Kidney (tissue), 13 donors: ENCODE measurements at regions not wholly inside any gene's neighbourhood (a gene's known extent, or its start where the extent isn't known, plus 50 kb on each side); places are given as distances from the start of the nearest gene placed in this dataset.

Source experiments
- DNase-seq, 5 donors: peaks; one replicate each; pipeline ENCODE4 v3.0.0-alpha.2; 2013 to 2020
- FAIRE-seq: peaks from 2 replicates; lab custom pipeline; 2012; peaks lifted over from hg19 to GRCh38; lab: Jason Lieb, UNC
- H3K27ac ChIP-seq, 2 donors: one replicate each; pipeline ENCODE4 v1.7.0; 2013; ENCODE audit warnings: low read depth in 2 of 2, low read length in 2 of 2, inconsistent platforms in 1 of 2
- H3K27me3 ChIP-seq: one replicate; pipeline ENCODE4 v1.7.1; 2013; ENCODE audit warnings: low read length, inconsistent platforms; ENCODE audit not compliant: control insufficient read depth, insufficient read depth
- H3K36me3 ChIP-seq, 3 donors: one replicate each; pipeline versions ENCODE4 v1.7.0 to v1.7.1; 2013; ENCODE audit warnings: low read length in 3 of 3, control low read depth in 1 of 3, inconsistent platforms in 1 of 3; ENCODE audit not compliant: insufficient read depth in 3 of 3, control insufficient read depth in 2 of 3
- H3K4me1 ChIP-seq, 3 donors: one replicate each; pipeline versions ENCODE4 v1.7.0 to v1.7.1; 2013; ENCODE audit warnings: low read length in 3 of 3, inconsistent platforms in 1 of 3, low read depth in 1 of 3; ENCODE audit not compliant: control insufficient read depth in 2 of 3, insufficient read depth in 2 of 3
- H3K4me3 ChIP-seq, 3 donors: one replicate each; pipeline versions ENCODE4 v1.7.0 to v1.8.1; 2013; ENCODE audit warnings: low read length in 3 of 3, control low read depth in 1 of 3, inconsistent platforms in 1 of 3
- H3K9ac ChIP-seq, 3 donors: one replicate each; pipeline versions ENCODE4 v1.7.0 to v1.7.1; 2013; ENCODE audit warnings: low read length in 3 of 3, control low read depth in 1 of 3, inconsistent platforms in 1 of 3
- H3K9me3 ChIP-seq, 3 donors: one replicate each; pipeline versions ENCODE4 v1.7.0 to v1.7.1; 2013; ENCODE audit warnings: low read length in 3 of 3, control low read depth in 1 of 3, inconsistent platforms in 1 of 3; ENCODE audit not compliant: control insufficient read depth in 2 of 3, insufficient read depth in 1 of 3
- intact Hi-C: fragments of 100-400 bp; cut with DNase I; formaldehyde crosslinking; loops from one replicate; pipeline ENCODE4 v1.11.1; 2022
- TF ChIP-seq, protein P1 (sequence below): IDR thresholded peaks from 3 replicates; pipeline ENCODE4 v1.5.1; 2012; ENCODE audit warnings: mild to moderate bottlenecking, moderate library complexity, borderline replicate concordance; ENCODE audit not compliant: insufficient read depth; ENCODE audit errors: extremely low read depth
- donor health status: control.
- donor health status: control.
- donor health status: control.
- donor health status: control.
- donor health status: control.
- donor health status: DM: yes; HTN: yes; CAD: no.
- donor health status: Normal renal cell carcinoma (clear cell type).

DNA sequence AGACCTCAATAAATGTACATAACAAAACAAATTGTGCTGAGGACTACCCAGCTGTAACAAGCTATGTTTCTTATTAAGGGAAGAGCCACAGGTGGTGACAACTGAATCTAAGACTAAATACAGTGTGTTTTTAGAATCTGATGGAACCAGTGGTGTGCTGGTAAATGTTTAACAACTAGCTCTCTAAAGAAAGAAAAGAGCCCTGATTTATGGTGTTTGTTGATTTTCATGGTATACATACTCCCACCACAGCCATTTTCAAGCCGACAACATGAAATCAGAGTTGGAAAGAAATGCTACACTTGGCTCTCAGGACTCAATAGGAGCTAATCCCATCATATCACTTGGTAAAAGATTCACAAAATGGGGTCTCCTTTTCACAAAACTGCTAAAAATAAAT, 89.8 kb upstream of the FNDC3B start:
- Histone ChIP-seq H3K9ac (no peak overlapping the region), H3K4me3 (no peak overlapping the region), H3K9me3 (no peaks in the 10 kb centered on the region), H3K27ac (no peak overlapping the region), H3K4me1 (peaks cover 0 to 3% (median under 1%) of the 10 kb centered on the region in 3 donors), H3K27me3 (no peaks in the 10 kb centered on the region), H3K36me3 (no peaks in the 10 kb centered on the region)
- intact Hi-C loops, result no loop called here
- TF ChIP-seq, protein P1, sequence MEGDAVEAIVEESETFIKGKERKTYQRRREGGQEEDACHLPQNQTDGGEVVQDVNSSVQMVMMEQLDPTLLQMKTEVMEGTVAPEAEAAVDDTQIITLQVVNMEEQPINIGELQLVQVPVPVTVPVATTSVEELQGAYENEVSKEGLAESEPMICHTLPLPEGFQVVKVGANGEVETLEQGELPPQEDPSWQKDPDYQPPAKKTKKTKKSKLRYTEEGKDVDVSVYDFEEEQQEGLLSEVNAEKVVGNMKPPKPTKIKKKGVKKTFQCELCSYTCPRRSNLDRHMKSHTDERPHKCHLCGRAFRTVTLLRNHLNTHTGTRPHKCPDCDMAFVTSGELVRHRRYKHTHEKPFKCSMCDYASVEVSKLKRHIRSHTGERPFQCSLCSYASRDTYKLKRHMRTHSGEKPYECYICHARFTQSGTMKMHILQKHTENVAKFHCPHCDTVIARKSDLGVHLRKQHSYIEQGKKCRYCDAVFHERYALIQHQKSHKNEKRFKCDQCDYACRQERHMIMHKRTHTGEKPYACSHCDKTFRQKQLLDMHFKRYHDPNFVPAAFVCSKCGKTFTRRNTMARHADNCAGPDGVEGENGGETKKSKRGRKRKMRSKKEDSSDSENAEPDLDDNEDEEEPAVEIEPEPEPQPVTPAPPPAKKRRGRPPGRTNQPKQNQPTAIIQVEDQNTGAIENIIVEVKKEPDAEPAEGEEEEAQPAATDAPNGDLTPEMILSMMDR, result no peak
- DNase-seq (no peak), FAIRE-seq (no peak)

DNA sequence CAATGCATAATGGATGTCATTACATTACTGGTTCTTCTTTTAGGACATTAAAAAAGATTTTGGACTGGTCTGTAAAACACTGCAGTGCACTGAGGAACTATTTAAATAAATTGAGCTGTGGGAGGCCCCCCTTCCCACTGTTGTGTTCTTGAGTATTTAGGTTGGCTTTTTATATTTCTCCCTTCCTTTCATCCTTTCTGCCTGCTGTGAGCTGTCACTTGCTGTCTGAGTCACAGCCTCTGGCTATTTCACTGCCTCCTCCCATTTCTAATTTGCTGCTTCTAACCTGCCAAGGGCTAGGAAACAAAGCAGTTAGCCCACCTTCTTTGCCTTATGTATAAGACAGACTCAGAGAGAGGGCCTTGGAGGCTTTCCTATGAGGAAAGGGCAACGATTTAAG, 89.0 kb upstream of the FNDC3B start:
- H3K27ac ChIP-seq, result no peak overlapping the region
- no peak overlapping the region for H3K4me3 ChIP-seq
- intact Hi-C loops, result no loop called here
- peaks cover 0 to 3% (median 0%) of the 10 kb centered on the region in 3 donors for H3K4me1 ChIP-seq
- no peaks in the 10 kb centered on the region for H3K27me3 ChIP-seq
- no peaks in the 10 kb centered on the region for H3K36me3 ChIP-seq
- DNase-seq, result peak in 1 of 5 donors; percentile 59
- TF ChIP-seq, protein P1, result no peak
- H3K9ac ChIP-seq, result no peak overlapping the region
- H3K9me3 ChIP-seq, result no peaks in the 10 kb centered on the region
- FAIRE-seq, result no peak

DNA sequence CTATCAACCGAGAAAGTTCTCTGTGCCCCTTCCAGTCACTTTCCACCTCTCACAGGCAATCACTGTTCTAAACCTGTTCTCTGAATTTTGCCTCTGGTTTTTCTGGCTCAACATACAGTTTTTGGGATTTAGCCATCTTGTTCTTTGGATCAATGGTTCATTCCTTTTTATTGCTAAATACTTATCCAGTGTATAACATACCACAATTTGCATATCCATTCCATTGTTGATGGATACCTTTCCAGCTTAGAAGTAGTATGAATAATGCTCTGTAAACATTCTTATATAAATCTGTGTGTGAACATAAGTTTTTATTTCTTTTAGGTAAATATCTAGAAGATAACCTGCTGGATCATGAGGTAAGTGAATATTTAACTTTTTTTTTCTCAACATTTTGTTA, 87.8 kb upstream of the FNDC3B start:
- DNase-seq (no peak), FAIRE-seq (no peak)
- no peaks in the 10 kb centered on the region for H3K27me3 ChIP-seq
- TF ChIP-seq, protein P1, result no peak
- no peak overlapping the region for H3K27ac ChIP-seq
- no peak overlapping the region for H3K9ac ChIP-seq
- no peaks in the 10 kb centered on the region for H3K36me3 ChIP-seq
- peaks cover 0 to 3% (median 0%) of the 10 kb centered on the region in 3 donors for H3K4me1 ChIP-seq
- intact Hi-C loops, result no loop called here
- no peak overlapping the region for H3K4me3 ChIP-seq
- no peaks in the 10 kb centered on the region for H3K9me3 ChIP-seq

DNA sequence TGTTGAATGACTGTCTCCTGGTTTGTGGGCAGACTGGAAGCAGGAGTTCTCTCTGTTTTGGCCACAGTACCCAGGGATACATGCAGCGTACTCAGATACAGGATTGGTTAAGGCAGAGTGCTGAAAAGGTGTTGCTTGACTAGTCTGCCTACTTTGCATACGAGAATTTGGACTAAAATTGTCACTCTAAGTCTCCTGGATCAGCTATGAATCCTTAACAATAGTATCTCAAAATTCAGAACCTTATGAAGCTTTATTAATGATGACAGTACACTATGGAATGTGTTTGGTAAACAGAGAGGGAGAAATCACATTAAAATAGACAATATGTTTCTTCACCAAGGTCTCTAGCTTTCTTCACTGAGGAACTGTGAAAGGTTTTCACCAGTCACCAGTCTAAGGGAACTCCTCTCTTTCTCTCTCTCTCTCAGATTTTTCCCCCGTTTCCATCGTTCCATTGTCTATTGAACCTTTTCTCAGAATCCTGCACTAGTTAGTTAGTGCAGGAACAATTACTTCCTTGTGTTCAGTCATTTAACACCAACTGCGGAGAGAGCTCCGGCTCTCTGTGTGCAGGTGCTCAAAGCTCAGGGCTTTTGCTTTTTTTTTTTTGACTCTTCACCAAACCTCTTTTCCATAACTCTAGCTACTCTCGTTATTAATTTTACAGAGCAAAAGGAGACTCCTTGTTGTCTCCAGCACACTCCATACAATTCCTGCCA, 85.9 kb upstream of the FNDC3B start:
- peaks cover 0 to 3% (median 0%) of the 10 kb centered on the region in 3 donors for H3K4me1 ChIP-seq
- DNase-seq (no peak), FAIRE-seq (no peak)
- H3K9me3 ChIP-seq, result no peaks in the 10 kb centered on the region
- H3K4me3 ChIP-seq, result no peak overlapping the region
- H3K27ac ChIP-seq, result no peak overlapping the region
- H3K36me3 ChIP-seq, result no peaks in the 10 kb centered on the region
- H3K9ac ChIP-seq, result no peak overlapping the region
- intact Hi-C loops, result no loop called here
- TF ChIP-seq, protein P1, result no peak
- no peaks in the 10 kb centered on the region for H3K27me3 ChIP-seq
